PC-9 (cell line): ENCODE measurements at regions not wholly inside any gene's neighbourhood (a gene's known extent, or its start where the extent isn't known, plus 50 kb on each side); places are given as distances from the start of the nearest gene placed in this dataset.

Source experiments
- BruUV-seq: library from RNA; stranded (reverse); fragments of 400-500 nt; replicated peaks from 2 replicates; lab custom pipeline; 2021; lab: Mats Ljungman, UMichigan
- CTCF ChIA-PET: fragments of 300-600 bp; sonication (Branson Sonifier 250); formaldehyde crosslinking; loops from one replicate; lab custom pipeline; 2022; ENCODE audit warnings: antibody characterized with exemption; lab: Charles Lee
- POLR2A ChIA-PET: fragments of 300-600 bp; sonication (Branson Sonifier 250); formaldehyde crosslinking; loops from one replicate; lab custom pipeline; 2022; ENCODE audit warnings: antibody characterized with exemption; ENCODE audit not compliant: unreplicated experiment; lab: Charles Lee
- DNase-seq, 2 experiments: peaks; one replicate each; pipeline versions ENCODE4 v3.0.0 to v3.0.0-alpha.2; 2015 to 2022; ENCODE audit warnings: mixed read lengths in 1 of 2
- H2AFZ ChIP-seq: fragments of 200-600 bp; sonication (generic); 2 replicates; pipeline ENCODE4 v1.8.1; 2017; ENCODE audit warnings: antibody characterized with exemption
- H3F3A ChIP-seq: fragments of 200-600 bp; sonication (generic); 2 replicates; pipeline ENCODE4 v1.8.1; 2017; ENCODE audit warnings: antibody characterized with exemption, mild to moderate bottlenecking, low read depth; ENCODE audit not compliant: insufficient read depth
- H3K27ac ChIP-seq: fragments of 200-600 bp; sonication (generic); 2 replicates; pipeline ENCODE4 v1.6.1; 2016; ENCODE audit warnings: mixed run types
- H3K27me3 ChIP-seq: fragments of 200-600 bp; sonication (generic); 2 replicates; pipeline ENCODE4 v1.6.1; 2016; ENCODE audit warnings: low read depth, mixed run types; ENCODE audit not compliant: insufficient read depth
- H3K36me3 ChIP-seq: fragments of 200-600 bp; sonication (generic); 2 replicates; pipeline ENCODE4 v1.6.1; 2016; ENCODE audit warnings: low read depth, mixed run types
- H3K4me1 ChIP-seq: fragments of 200-600 bp; sonication (generic); replicated peaks from 2 replicates; pipeline ENCODE4 v1.6.1; 2016; ENCODE audit warnings: mixed run types; ENCODE audit not compliant: insufficient read depth
- H3K4me2 ChIP-seq: fragments of 200-600 bp; sonication (generic); 2 replicates; pipeline ENCODE4 v1.6.1; 2017; ENCODE audit warnings: mixed run types
- H3K4me3 ChIP-seq: fragments of 200-600 bp; sonication (generic); 2 replicates; pipeline ENCODE4 v1.6.1; 2016; ENCODE audit warnings: mixed run types
- H3K79me2 ChIP-seq: fragments of 200-600 bp; sonication (generic); 2 replicates; pipeline ENCODE4 v1.6.1; 2017; ENCODE audit warnings: low read depth, mixed run types
- H3K9me2 ChIP-seq: fragments of 200-600 bp; sonication (generic); 2 replicates; pipeline ENCODE4 v1.8.1; 2017; ENCODE audit warnings: mild to moderate bottlenecking; ENCODE audit not compliant: insufficient read depth
- H3K9me3 ChIP-seq: fragments of 200-600 bp; sonication (generic); 2 replicates; pipeline ENCODE4 v1.8.1; 2016; ENCODE audit warnings: low read depth; ENCODE audit not compliant: insufficient read depth
- H4K20me1 ChIP-seq: fragments of 200-600 bp; sonication (generic); 2 replicates; pipeline ENCODE4 v1.8.1; 2017; ENCODE audit not compliant: insufficient read depth
- EZH2 ChIP-seq: fragments of 200-600 bp; sonication (generic); IDR thresholded peaks from 2 replicates; pipeline ENCODE4 v1.8.0; 2017; ENCODE audit warnings: antibody characterized with exemption, low read depth
- intact Hi-C: fragments of 100-400 bp; cut with micrococcal nuclease; formaldehyde crosslinking; loops from one replicate; pipeline ENCODE4 v1.10.0; 2022; ENCODE audit not compliant: unreplicated experiment
- TF ChIP-seq, protein P1 (sequence below): fragments of 200-600 bp; sonication (generic); conservative IDR thresholded peaks from 2 replicates; pipeline ENCODE4 v1.6.1; 2017; ENCODE audit warnings: mixed run types, antibody characterized with exemption, mild to moderate bottlenecking, moderate library complexity

DNA sequence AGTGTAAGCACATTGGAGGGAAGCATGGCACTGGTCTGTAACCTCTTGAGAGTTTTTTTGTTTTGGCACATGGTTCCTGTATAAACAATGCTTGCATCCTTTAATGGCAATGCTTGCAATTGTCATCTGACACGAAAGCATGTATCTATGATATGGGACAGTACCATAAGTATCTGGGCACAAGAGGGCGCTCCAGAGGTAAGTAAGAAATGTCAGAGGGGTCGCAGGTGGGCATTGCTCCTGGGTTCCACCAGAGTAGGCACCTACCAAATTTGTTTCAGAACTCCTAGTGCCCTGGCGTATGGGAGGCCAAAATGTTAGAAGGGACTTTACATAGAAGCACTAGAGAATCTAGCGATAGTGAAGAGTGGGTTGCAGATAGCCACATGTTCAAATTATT lies 58.7 kb upstream of the BCHE start:
- no peaks in the 10 kb centered on the region for H3K4me1 ChIP-seq
- H2AFZ ChIP-seq: no peak overlapping the region
- H3K4me2 ChIP-seq: no peak overlapping the region
- H3K9me2 ChIP-seq: peaks cover 5% of the 10 kb centered on the region; the same call in 1 of the 2 replicates
- H3F3A ChIP-seq: no peaks in the 10 kb centered on the region
- intact Hi-C loops: no loop called here
- TF ChIP-seq EZH2: no peak
- TF ChIP-seq, protein P1, sequence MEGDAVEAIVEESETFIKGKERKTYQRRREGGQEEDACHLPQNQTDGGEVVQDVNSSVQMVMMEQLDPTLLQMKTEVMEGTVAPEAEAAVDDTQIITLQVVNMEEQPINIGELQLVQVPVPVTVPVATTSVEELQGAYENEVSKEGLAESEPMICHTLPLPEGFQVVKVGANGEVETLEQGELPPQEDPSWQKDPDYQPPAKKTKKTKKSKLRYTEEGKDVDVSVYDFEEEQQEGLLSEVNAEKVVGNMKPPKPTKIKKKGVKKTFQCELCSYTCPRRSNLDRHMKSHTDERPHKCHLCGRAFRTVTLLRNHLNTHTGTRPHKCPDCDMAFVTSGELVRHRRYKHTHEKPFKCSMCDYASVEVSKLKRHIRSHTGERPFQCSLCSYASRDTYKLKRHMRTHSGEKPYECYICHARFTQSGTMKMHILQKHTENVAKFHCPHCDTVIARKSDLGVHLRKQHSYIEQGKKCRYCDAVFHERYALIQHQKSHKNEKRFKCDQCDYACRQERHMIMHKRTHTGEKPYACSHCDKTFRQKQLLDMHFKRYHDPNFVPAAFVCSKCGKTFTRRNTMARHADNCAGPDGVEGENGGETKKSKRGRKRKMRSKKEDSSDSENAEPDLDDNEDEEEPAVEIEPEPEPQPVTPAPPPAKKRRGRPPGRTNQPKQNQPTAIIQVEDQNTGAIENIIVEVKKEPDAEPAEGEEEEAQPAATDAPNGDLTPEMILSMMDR: peak; percentile 57; the same call in 1 of the 2 replicates
- no peak overlapping the region for H3K4me3 ChIP-seq
- no peak overlapping the region for H3K27ac ChIP-seq
- no peaks in the 10 kb centered on the region for H3K27me3 ChIP-seq
- DNase-seq: no peak
- ChIA-PET CTCF (no interaction called here), POLR2A (no interaction called here)
- BruUV-seq: no TSS peak
- H4K20me1 ChIP-seq: no peaks in the 10 kb centered on the region
- no peaks in the 10 kb centered on the region for H3K9me3 ChIP-seq
- no peaks in the 10 kb centered on the region for H3K79me2 ChIP-seq
- no peaks in the 10 kb centered on the region for H3K36me3 ChIP-seq

DNA sequence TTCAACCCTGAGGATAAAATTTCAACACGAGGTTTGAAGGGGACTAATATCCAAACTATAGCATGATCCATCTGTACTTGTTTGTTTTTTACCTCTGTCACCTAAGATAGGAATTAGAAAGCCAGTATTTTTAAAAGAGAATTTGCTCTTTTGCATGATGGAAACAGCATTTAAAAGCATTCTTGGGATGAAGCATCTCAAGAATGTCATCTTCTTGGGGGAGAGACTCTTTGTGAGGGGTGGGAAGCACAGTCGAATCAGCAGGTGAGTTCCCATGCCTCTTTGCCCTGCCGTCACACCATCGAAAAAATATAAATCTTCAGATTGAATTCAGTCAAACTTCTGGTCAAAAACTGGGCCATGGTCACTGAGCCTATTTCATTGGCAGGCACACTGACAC lies 55.3 kb upstream of the BCHE start:
- Histone ChIP-seq H3K36me3 (no peaks in the 10 kb centered on the region), H2AFZ (no peak overlapping the region), H3K27me3 (no peaks in the 10 kb centered on the region), H3K9me2 (peaks cover 9% of the 10 kb centered on the region; the same call in 1 of the 2 replicates), H3K27ac (no peak overlapping the region), H3K4me3 (no peak overlapping the region), H4K20me1 (no peaks in the 10 kb centered on the region), H3K79me2 (no peaks in the 10 kb centered on the region), H3F3A (no peaks in the 10 kb centered on the region), H3K4me1 (no peaks in the 10 kb centered on the region), H3K4me2 (no peak overlapping the region), H3K9me3 (no peaks in the 10 kb centered on the region)
- DNase-seq: no peak
- TF ChIP-seq, protein P1: no peak
- TF ChIP-seq EZH2: no peak
- ChIA-PET POLR2A (no interaction called here), CTCF (no interaction called here)
- intact Hi-C loops: no loop called here
- no TSS peak for BruUV-seq
